Parathyroid adenoma (tissue), 2 donors: ENCODE measurements at regions not wholly inside any gene's neighbourhood (a gene's known extent, or its start where the extent isn't known, plus 50 kb on each side); places are given as distances from the start of the nearest gene placed in this dataset.

Experiments used
- H2AFZ ChIP-seq: fragments of 300-600 bp; sonication (generic); one replicate; pipeline ENCODE4 v1.7.0; 2017; ENCODE audit warnings: antibody characterized with exemption, mild to moderate bottlenecking
- H3K27ac ChIP-seq: fragments of 300-600 bp; sonication (generic); one replicate; pipeline ENCODE4 v1.7.0; 2017
- H3K27me3 ChIP-seq: fragments of 300-600 bp; sonication (generic); one replicate; pipeline ENCODE4 v1.7.0; 2017; ENCODE audit warnings: low read length; ENCODE audit not compliant: control insufficient read depth, insufficient read depth
- H3K36me3 ChIP-seq: fragments of 300-600 bp; sonication (generic); one replicate; pipeline ENCODE4 v1.7.0; 2017; ENCODE audit warnings: low read length; ENCODE audit not compliant: control insufficient read depth, insufficient read depth
- H3K4me1 ChIP-seq: fragments of 300-600 bp; sonication (generic); one replicate; pipeline ENCODE4 v1.7.0; 2017; ENCODE audit warnings: control low read depth
- H3K4me2 ChIP-seq: fragments of 300-600 bp; sonication (generic); one replicate; pipeline ENCODE4 v1.7.0; 2017; ENCODE audit warnings: low read length
- H3K4me3 ChIP-seq: fragments of 300-600 bp; sonication (generic); one replicate; pipeline ENCODE4 v1.7.0; 2017; ENCODE audit warnings: low read depth, low read length
- H3K79me2 ChIP-seq: fragments of 300-600 bp; sonication (generic); one replicate; pipeline ENCODE4 v1.7.0; 2017; ENCODE audit warnings: control low read depth
- H3K9ac ChIP-seq: fragments of 300-600 bp; sonication (generic); one replicate; pipeline ENCODE4 v1.7.0; 2017; ENCODE audit warnings: mild to moderate bottlenecking
- H3K9me3 ChIP-seq: fragments of 300-600 bp; sonication (generic); one replicate; pipeline ENCODE4 v1.7.0; 2017; ENCODE audit warnings: low read length; ENCODE audit not compliant: control insufficient read depth
- TF ChIP-seq, protein P1 (sequence below): fragments of 300-600 bp; sonication (generic); IDR thresholded peaks from one replicate; pipeline ENCODE4 v1.7.0; 2017; ENCODE audit warnings: antibody characterized with exemption, mild to moderate bottlenecking
- donor health status: primary hyperparathyroidism.

DNA sequence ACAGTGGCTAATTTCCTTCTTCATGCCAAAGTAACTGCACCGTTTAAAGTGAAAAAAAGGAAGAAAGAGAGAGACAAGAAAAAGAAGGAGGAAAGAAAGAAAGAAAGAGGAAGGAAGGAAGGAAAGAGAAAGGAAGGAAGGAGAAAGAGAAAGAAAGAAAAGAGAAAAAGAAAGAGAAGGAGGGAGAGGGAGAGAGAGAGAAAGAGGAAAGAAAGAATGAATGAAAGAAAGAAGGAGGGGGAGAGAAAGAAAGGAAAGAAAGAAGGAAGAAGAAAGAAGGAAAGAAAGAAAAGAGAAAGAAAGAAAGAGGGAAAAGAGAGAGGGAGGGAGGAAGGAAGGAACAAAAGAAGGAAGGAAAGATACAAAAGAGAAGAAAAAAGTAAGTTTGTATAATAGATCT lies 100.6 kb downstream of the GTPBP8 start:
- no peaks in the 10 kb centered on the region for H3K9me3 ChIP-seq
- no peak overlapping the region for H3K4me2 ChIP-seq
- H2AFZ ChIP-seq: no peak overlapping the region
- no peaks in the 10 kb centered on the region for H3K36me3 ChIP-seq
- no peaks in the 10 kb centered on the region for H3K79me2 ChIP-seq
- no peak overlapping the region for H3K9ac ChIP-seq
- TF ChIP-seq, protein P1, sequence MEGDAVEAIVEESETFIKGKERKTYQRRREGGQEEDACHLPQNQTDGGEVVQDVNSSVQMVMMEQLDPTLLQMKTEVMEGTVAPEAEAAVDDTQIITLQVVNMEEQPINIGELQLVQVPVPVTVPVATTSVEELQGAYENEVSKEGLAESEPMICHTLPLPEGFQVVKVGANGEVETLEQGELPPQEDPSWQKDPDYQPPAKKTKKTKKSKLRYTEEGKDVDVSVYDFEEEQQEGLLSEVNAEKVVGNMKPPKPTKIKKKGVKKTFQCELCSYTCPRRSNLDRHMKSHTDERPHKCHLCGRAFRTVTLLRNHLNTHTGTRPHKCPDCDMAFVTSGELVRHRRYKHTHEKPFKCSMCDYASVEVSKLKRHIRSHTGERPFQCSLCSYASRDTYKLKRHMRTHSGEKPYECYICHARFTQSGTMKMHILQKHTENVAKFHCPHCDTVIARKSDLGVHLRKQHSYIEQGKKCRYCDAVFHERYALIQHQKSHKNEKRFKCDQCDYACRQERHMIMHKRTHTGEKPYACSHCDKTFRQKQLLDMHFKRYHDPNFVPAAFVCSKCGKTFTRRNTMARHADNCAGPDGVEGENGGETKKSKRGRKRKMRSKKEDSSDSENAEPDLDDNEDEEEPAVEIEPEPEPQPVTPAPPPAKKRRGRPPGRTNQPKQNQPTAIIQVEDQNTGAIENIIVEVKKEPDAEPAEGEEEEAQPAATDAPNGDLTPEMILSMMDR: no peak
- H3K4me1 ChIP-seq: no peaks in the 10 kb centered on the region
- H3K27ac ChIP-seq: no peak overlapping the region
- no peaks in the 10 kb centered on the region for H3K27me3 ChIP-seq
- H3K4me3 ChIP-seq: no peak overlapping the region

DNA sequence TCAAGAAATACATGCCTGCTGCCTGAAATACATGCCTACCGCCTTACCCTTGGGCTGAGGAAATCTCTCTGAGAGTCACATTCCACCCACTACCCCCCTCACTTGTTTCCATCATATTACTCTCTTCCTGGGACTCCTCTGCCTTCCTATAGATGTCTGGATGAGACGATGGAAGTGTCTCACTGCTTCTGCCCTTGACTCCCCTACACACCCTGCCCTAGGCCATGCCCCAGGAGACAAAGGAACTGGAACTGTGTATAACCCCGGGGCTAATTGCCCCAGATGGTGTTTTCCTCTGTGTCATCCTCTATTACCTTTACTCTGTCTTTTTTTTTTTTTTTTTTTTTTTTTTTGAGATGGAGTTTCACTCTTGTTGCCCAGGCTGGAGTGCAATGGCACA lies 102.0 kb downstream of the GTPBP8 start:
- H3K4me1 ChIP-seq: no peaks in the 10 kb centered on the region
- TF ChIP-seq, protein P1: no peak

DNA sequence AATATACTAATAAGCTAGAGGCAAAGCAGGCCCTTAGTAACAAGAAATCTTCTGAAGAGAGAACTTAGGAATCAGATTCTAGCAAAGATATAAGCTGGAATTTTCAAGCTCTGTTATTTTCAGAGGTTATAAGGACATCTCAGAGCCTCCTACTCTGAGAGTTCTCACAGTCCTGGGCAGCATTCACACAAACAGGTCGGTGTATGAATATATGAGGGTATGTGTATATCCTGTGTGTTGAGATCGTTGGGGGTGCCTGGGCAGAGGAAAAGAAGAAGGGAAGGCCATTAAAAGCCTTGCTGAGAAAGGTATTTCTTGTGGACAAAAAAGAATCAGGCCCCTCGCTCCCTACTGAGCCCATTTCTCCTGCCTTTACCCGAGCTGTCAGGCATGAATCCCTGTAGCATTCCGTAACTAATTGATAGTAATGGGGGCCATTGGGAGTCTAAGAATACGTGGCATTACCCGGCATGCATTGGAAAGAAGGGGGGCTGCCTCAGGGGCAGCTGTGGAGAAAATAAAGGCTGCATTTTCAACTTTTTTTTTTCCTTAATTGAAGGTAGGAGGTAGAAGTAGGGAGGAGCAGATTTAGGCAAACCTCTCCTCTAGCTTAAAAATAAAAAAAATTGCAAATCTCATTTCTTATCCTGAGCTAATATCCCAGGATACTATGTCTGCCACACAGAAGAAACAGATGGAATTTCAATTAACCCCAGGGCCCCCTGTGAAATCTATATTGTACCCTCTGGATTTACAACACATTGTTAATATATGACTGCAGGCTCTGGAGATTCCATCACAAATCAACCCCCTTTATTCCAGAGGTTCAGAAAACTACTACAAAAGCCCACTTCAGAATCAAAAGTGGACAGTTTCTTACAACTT lies 103.8 kb downstream of the GTPBP8 start:
- Histone ChIP-seq H3K27me3 (no peaks in the 10 kb centered on the region), H3K36me3 (no peaks in the 10 kb centered on the region), H3K4me2 (no peak overlapping the region), H3K79me2 (no peaks in the 10 kb centered on the region), H3K4me3 (no peak overlapping the region), H3K4me1 (no peaks in the 10 kb centered on the region), H3K9me3 (no peaks in the 10 kb centered on the region), H3K27ac (no peak overlapping the region), H2AFZ (no peak overlapping the region), H3K9ac (no peak overlapping the region)
- TF ChIP-seq, protein P1: no peak

More for the DNA sequence above, 102.0 kb downstream of the GTPBP8 start:
- H3K27me3 ChIP-seq: no peaks in the 10 kb centered on the region
- no peak overlapping the region for H3K4me3 ChIP-seq
- no peak overlapping the region for H3K9ac ChIP-seq
- no peaks in the 10 kb centered on the region for H3K79me2 ChIP-seq
- H3K9me3 ChIP-seq: no peaks in the 10 kb centered on the region
- H2AFZ ChIP-seq: no peak overlapping the region
- no peak overlapping the region for H3K27ac ChIP-seq
- no peak overlapping the region for H3K4me2 ChIP-seq
- H3K36me3 ChIP-seq: no peaks in the 10 kb centered on the region

DNA sequence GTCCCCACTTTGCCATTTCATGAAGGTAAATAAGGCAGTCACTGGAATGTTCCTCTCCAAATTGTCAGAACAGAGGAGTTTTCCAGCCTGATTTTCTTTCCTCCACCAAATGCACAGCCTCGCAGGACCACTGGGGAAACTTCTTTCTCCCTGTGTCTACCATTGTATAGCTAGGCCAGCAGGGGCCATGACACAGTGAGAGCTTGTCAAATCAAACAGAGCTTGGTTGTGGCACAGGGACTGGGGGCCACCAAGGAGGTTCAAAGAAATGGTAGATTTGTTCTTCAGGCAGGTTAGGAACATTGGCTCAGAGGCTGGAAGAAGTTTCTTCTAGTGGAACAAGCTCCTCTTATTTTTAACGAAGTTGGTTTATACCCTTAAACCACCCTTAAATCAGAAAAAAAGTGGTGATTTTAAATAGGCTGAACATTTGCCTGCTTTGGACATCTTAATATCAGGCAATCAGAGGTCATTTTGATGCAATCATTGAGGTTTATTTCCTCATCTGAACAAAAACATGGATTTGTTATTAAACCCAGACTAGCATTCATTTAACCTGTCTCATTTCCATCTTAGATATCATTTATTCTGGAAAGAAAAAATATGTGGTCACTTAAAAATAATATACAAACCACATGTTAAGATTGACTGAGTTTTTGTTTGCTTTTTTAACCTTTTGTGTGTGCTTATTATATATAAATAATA lies 105.6 kb downstream of the GTPBP8 start:
- no peak overlapping the region for H3K27ac ChIP-seq
- H3K4me2 ChIP-seq: no peak overlapping the region
- H3K9me3 ChIP-seq: no peaks in the 10 kb centered on the region
- H3K4me3 ChIP-seq: no peak overlapping the region
- TF ChIP-seq, protein P1: no peak
- no peaks in the 10 kb centered on the region for H3K4me1 ChIP-seq
- no peak overlapping the region for H3K9ac ChIP-seq
- H3K27me3 ChIP-seq: no peaks in the 10 kb centered on the region
- H3K79me2 ChIP-seq: no peaks in the 10 kb centered on the region
- H3K36me3 ChIP-seq: no peaks in the 10 kb centered on the region
- H2AFZ ChIP-seq: no peak overlapping the region
